Amniotic epithelial cell (primary cell): ENCODE measurements at regions not wholly inside any gene's neighbourhood (a gene's known extent, or its start where the extent isn't known, plus 50 kb on each side); places are given as distances from the start of the nearest gene placed in this dataset.
"Not testable (repeated sequence)": the region's sequence is repeated elsewhere in the genome, so short reads cannot be mapped to it uniquely, and the experiment has no call there.

ENCODE experiments used
- DNase-seq: peaks from one replicate; pipeline ENCODE4 v3.0.0-alpha.2; 2010; ENCODE audit warnings: low read depth

GRCh38 chr14:46596236-46596635 is 55.3 kb downstream of the RPL10L start:
- no peak for DNase-seq

GRCh38 chr14:46582826-46583225 is 68.8 kb downstream of the RPL10L start:
- no peak for DNase-seq

DNA sequence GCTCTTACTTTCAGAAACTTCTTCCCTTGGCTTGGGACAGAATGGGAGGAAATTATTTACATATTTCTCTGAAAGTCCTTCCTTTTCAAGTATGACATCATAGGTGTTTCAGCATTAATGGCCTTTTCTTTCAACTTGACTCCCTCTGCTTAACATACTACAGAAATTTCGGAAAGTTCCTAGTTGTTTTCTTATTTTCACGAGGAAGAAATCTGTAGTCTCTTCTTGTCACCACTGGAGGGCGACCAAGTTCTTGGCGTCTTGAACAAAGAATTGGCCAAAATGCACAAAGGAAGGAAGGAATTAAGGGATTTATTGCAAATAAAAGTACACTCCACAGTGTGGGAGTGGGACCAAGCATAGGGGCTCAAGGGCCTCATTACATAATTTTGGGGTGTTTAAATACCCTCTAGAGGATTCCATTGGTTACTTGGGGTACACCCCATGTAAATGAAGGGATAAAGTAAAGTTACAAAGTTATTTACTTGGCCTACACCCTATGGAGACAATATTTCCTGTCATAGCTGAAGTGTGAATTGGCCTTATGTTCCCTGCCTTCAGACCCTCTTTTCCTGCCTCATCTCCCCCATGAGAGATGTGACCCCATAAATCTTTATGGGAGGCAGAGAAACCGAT is 70.4 kb downstream of the RPL10L start:
- DNase-seq = peak; percentile 1

GRCh38 chr14:46574978-46575375 is 76.6 kb downstream of the RPL10L start:
- DNase-seq = no peak

GRCh38 chr14:46574221-46574977 is 77.2 kb downstream of the RPL10L start:
- no peak for DNase-seq

GRCh38 chr14:46573498-46573897 is 78.1 kb downstream of the RPL10L start:
- no peak for DNase-seq

- DNase-seq = no peak
These were observed 79.6 kb downstream of the RPL10L start for GRCh38 chr14:46571970-46572369.

- not testable (repeated sequence) for DNase-seq
These were observed 83.4 kb downstream of the RPL10L start for GRCh38 chr14:46568161-46568560.

GRCh38 chr14:46550836-46551235 is 100.7 kb downstream of the RPL10L start:
- no peak for DNase-seq

GRCh38 chr14:46540986-46541385 is 110.6 kb downstream of the RPL10L start:
- DNase-seq = no peak

DNA sequence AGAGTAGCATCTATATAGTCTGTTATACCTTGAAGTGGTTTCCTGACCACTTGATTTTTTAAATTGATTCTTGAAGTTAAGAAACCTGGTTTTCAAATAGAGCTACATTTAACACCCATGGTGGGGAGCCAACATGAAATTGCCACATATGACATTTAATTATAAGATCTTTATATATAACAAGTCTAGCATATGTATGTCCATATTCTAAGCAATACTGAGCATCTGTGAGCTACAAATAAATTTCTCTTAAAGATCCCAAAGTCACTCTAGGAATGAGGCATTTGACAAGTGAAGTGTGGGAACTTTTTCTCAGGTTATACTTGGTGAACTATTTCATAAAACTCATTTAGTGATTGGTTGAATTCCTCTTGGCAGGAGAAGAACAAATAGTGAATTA is 132.5 kb downstream of the RPL10L start:
- no peak for DNase-seq

- DNase-seq = not testable (repeated sequence)
These were observed 142.8 kb downstream of the RPL10L start for GRCh38 chr14:46508752-46509151.

GRCh38 chr14:46499521-46499920 is 152.1 kb downstream of the RPL10L start:
- no peak for DNase-seq

DNA sequence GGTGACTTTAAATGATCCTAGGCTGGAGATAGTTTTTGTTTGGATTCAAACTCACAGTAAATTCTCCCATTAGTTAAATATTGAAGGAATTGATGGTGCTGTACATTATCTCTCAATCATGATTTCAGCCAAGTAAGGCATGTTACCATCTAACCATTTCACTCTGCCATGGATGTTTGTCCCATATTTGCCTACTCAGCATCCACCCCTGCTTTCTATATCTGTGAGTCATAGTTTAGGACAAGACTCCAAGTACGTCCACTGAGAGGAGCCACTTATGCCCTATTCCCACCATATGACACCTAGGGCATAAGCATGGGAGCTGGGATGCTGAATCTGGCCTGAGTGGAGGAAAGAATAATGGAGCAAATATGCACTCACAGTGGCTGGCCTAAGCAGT is 155.2 kb downstream of the RPL10L start:
- no peak for DNase-seq

- DNase-seq = no peak
These were observed 161.3 kb downstream of the RPL10L start for GRCh38 chr14:46490238-46490685.

- DNase-seq = no peak
These were observed 163.2 kb downstream of the RPL10L start for GRCh38 chr14:46488374-46488773.

DNA sequence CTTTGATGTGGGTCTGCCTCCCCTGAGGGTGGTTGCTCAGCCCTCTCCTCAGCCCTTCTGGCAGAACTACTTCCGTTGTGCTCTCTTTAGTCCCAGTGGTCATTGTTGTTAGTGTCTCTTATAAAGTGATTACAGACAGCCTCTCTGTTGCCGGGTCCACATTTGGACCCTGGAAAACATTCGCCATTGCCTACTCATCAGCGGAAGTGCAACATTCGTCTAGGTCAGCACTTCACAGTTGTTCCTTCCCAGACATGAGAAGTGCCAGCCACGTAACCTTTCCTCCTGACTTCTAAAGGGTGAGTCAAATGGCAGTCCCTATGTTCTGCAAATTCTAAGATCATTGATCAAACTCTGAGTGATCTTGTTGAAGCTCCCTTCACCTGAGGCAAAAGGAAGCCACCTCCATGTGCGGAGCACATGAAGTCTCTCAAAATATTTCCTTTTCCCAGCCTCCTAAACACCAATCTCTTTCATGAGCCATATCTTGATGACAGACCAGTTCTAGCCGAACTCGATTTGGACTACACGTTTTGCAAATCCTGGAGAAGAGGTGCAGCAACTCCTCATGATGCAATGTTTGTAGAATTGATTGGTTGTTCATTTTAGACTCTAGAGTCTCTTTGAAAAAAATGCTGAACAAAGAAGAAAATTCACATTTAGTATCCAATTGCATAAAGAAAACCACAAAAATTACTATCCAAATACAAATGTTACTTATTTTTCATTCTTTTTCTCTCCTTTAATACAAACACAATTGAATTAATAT is 163.8 kb downstream of the RPL10L start:
- no peak for DNase-seq

GRCh38 chr14:46482200-46482599 is 169.4 kb downstream of the RPL10L start:
- no peak for DNase-seq

DNA sequence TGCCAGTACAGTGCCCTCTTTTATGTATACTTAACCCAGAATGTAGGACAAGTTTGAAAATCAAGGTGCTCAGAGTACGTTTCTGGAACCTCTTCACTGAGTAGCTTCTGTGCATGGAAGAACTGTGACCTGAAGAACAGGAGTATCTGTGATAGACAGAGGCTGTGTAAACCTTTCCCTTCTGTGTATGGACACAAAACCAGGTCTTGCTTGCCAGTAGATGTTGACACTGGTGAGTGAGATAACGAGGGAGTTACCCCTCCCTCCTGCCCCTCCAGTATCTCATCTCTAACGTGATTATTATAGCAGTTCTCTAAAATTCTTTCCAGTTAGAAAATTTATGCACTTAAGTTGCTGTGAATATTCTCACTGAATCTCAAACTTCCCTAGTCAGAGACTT is 170.8 kb downstream of the RPL10L start:
- no peak for DNase-seq

- no peak for DNase-seq
These were observed 179.3 kb downstream of the RPL10L start for GRCh38 chr14:46472261-46472660.

DNA sequence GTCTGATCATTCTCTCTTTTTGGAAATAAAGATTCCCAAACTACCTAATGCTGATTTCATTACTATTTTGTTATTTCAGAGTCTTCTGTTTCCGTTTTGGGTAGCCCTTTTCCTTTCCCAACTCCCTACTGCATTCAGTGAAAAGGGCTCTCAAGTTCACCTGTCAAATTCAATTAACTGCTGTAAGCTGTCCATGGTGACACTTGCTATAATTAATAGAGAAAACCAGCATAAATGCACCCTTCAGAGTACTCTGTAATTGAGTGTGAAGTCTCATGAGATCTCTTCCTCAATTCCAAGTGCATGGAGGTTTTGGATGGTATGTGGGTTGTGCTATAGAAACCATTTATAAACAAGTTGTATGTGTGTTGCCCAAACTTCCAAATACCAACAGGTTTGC is 187.2 kb downstream of the RPL10L start:
- DNase-seq = no peak

DNA sequence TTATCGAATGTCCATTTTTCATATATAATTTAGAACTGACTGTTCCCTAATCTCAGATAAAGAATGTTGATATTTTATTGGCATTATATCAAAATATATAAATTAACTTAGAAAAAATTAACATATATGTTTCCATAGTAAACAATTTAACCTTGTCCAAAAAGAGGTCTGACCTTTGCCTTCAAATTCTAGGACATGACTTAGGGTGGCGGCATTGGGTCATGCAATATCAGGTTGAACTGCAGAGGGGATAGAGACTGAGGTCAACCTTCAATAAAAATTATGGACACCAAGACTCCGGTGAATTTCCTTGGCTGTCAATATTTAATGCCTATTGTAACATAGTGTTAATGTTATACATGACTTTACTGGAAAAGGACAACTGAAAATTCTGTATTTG is 199.8 kb downstream of the RPL10L start:
- no peak for DNase-seq

- DNase-seq = no peak
These were observed 206.9 kb downstream of the RPL10L start for GRCh38 chr14:46444666-46445065.
